GM21381 (cell line): ENCODE measurements at regions not wholly inside any gene's neighbourhood (a gene's known extent, or its start where the extent isn't known, plus 50 kb on each side); places are given as distances from the start of the nearest gene placed in this dataset.
"Not testable (repeated sequence)": the region's sequence is repeated elsewhere in the genome, so short reads cannot be mapped to it uniquely, and the experiment has no call there.

Source experiments
- ATAC-seq: cut with Tn5 transposase; IDR thresholded peaks from one replicate; pipeline ENCODE4 v1.9.1; 2021; ENCODE audit warnings: mild to moderate bottlenecking, moderate library complexity; ENCODE audit not compliant: unreplicated experiment

GRCh38 chr16:52309446-52310416, 237.2 kb downstream of the TOX3 start:
- no peak for ATAC-seq

GRCh38 chr16:52308051-52308450, 238.9 kb downstream of the TOX3 start:
- ATAC-seq: no peak

- ATAC-seq: no peak
Measured at GRCh38 chr16:52301026-52301425, 245.9 kb downstream of the TOX3 start.

GRCh38 chr16:52298769-52299168, 248.2 kb downstream of the TOX3 start:
- no peak for ATAC-seq

GRCh38 chr16:52296706-52297315, 250.1 kb downstream of the TOX3 start:
- ATAC-seq: not testable (repeated sequence)

- ATAC-seq: no peak
Measured at GRCh38 chr16:52296076-52296475, 250.9 kb downstream of the TOX3 start.

- no peak for ATAC-seq
Measured at GRCh38 chr16:52294660-52295059, 252.3 kb downstream of the TOX3 start.

- no peak for ATAC-seq
Measured at GRCh38 chr16:52293204-52293603, 253.7 kb downstream of the TOX3 start.

GRCh38 chr16:52283584-52284375, 263.2 kb downstream of the TOX3 start:
- ATAC-seq: no peak

- no peak for ATAC-seq
Measured at GRCh38 chr16:52283018-52283417, 263.9 kb downstream of the TOX3 start.

- no peak for ATAC-seq
Measured at GRCh38 chr16:52280086-52280485, 266.9 kb downstream of the TOX3 start.

- no peak for ATAC-seq
Measured at GRCh38 chr16:52271088-52271750, 275.7 kb downstream of the TOX3 start.

- ATAC-seq: no peak
Measured at GRCh38 chr16:52265446-52265861, 281.5 kb downstream of the TOX3 start.

- no peak for ATAC-seq
Measured at GRCh38 chr16:52257534-52257933, 289.4 kb downstream of the TOX3 start.

- no peak for ATAC-seq
Measured at GRCh38 chr16:52256310-52257078, 290.4 kb downstream of the TOX3 start.

GRCh38 chr16:52254746-52255145, 292.2 kb downstream of the TOX3 start:
- no peak for ATAC-seq

- no peak for ATAC-seq
Measured at GRCh38 chr16:52252680-52253079, 294.3 kb downstream of the TOX3 start.

- no peak for ATAC-seq
Measured at GRCh38 chr16:52251495-52251894, 295.4 kb downstream of the TOX3 start.

- ATAC-seq: no peak
Measured at GRCh38 chr16:52247737-52248136, 299.2 kb downstream of the TOX3 start.

GRCh38 chr16:52238710-52239109, 308.2 kb downstream of the TOX3 start:
- no peak for ATAC-seq
